Stimulated activated CD8-positive, alpha-beta memory T cell treated with anti-CD3 and anti-CD28 coated beads, Interleukin-2, amount 100 ng/mL, for 48 hours (primary cell): ENCODE measurements at regions not wholly inside any gene's neighbourhood (a gene's known extent, or its start where the extent isn't known, plus 50 kb on each side); places are given as distances from the start of the nearest gene placed in this dataset.

Experiments
- DNase-seq, 2 donors: peaks; one replicate each; pipeline ENCODE4 v3.0.0-alpha.2; 2020; ENCODE audit warnings: low read depth in 2 of 2

DNA sequence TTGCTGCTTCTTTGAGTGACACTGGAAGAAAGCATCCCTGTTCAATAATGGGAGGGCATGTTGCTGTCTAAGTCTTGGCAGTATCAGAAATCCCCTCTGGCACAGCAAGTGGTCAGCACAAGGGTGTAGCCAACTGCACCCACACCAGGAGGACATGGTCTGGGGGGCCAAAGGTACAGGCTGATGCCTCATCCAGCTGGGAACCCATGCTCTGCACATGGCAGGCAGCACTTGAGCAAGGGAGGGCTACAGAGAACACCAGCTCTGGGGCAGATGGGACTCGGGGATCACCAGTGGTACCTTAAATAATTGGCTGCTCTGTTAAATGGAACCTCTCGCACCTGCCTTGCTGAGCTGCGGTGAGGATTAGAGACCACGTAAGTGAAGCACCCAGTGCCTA lies 265.2 kb downstream of the SYK start:
- no peak for DNase-seq

DNA sequence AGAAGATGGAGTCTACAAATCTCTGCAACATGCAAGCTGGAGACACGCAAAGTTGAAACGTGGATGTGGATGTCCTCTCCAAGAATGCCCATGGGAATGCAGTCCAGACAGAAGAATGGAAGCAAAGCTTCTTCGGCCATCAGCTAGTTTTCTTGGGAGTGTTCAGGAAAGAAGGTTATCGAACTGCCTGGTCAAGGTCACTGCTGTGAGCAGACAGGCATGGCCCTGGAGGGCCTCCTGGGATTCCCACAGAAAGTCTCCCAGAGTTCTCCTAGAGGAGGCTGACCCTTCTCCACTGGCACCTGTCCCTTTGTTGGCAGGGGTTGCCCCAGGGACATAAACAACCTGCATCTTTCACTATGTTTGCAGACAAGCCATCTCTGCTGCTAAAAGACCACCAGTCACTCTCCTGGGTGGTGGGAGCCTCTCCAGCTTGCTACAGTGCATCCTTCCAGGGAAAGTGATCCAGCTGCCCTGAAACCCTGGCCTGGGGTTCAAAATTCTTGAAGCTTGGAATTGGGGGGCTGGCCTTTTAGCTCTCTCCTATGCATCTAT lies 265.8 kb downstream of the SYK start:
- DNase-seq: no peak

DNA sequence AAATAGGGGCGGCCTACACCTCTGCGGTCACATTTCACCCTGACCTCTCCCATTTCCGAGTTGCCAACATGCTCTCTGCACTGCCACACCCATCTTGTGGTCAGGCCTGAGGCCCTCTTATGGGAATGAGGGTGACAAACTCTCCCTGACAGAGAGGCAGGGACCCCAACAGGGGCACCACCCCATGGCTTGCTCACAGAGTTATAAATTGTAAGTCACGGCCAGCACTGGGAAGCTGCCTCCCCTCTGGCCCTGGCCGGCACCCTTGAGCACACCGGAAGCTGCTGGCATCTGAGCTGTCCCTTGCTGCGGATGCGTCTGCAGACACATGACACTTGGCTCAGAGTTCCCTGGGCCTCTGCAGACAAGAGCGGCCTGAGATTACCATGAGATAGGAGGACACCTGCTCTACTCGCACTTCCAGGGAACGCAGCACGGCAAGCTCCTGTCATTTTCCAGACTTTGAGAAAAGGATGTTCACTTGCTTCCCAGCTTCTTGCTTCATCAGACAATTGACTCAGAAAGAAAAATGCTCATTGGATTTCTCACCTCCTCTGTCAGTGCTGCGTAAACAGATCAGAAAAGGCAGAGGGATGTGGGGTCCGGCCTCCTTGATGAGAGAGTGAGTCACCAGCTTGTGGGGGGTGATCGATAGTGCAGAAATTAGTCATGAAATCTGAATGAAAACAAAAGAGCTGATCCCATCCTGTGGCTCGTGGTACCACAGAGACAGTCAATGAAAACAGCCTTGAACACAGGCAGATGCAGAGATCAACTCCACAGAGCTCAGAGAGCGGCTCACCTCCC lies 269.8 kb downstream of the SYK start:
- peak; percentile 39 to 61 for DNase-seq

DNA sequence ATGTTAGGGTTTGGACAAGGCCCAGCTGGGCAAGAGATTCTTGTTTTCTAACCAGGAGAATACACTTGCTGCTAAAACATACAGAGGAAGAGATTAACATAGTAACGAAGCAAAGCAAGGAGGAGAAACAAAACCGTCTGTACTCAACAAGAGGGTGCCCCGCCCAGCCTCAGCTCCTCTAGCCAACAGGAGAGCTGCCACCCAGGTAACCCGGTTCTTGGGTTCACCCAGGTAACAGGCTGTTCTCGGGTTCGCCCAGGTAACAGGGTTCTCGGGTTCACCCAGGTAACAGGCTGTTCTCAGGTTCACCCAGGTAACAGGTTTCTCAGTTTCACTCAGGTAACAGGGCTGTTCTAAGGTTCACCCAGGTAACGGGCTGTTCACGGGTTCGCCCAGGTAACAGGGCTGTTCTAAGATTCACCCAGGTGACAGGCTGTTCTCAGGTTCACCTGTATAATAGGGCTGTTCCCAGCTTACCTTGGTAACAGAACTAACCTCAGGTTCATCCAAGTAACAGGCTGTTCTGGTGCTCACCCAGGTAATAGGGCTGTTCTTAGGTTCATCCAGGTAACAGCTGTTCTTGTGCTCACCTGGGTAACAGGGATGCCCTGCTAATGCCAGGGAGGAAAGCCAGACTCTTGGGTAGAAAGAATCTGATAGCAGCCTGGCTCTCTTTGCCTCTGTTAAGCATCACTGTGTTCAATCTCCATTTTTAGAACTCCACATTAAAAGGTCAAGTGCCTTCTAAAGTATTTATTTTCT lies 271.6 kb downstream of the SYK start:
- no peak for DNase-seq

DNA sequence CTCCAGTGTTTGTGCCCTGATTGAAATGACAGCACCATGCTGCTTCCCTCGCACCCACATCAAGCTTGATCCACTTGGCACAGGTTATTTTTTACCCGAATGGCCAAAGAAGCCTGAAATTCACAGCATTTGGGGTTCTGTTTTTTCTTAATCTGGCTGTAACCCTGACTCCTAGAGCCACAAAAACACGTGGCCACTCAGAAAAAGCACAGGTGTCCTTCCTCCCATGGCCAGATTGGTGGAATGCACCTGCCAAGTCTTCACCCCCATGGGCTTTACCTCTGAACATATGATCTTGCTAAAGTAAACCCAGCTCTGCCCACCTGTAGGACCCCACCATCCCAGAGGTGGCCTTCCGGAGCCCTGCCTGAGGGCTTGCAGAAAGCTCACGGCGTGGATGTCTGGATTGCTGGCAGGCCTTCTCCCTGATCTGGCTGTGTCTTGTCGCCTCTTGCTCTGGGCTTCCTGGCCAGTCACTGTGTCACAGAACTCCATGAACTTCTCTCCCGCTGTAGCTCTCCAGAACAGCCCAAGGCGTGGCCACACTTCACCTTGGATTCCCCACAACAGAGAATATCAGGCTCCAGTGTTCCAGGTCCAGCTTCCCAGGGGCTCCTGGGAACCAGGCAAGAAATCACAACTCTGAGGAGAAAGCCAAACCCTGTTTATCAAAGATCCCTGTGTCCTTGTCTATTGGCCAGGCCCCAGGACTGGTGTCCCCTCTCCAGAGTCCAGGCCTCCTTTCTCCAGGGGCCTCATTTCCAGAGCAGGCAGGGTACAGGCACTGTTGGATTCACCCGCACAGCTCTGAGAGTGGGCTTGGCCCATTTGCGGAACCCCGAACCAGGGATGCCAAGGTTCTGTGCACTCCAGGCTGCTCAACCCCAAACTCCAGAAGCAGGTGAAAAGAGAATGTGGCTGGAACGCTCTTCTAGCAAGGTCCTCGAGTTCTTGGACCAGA lies 272.5 kb downstream of the SYK start:
- DNase-seq: no peak

DNA sequence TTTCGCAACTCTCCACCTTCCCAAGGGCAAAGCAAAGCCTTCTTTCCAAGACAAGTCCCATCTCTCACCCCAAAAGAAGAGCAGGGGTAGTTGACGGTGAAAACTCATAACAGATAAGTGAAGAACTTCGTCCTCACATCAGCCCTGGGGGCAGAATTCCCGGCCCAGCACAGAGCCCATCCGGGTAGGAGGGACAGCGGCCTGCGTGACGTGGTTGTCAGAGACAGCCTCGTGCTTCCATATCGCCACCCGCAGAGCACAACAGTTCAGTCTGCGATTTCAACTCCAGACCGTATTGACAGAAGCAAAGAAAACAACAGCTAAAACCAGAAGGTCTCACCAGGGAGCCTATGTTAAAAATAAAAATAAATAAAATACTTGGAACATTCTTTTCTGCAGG lies 273.2 kb downstream of the SYK start:
- DNase-seq: no peak

DNA sequence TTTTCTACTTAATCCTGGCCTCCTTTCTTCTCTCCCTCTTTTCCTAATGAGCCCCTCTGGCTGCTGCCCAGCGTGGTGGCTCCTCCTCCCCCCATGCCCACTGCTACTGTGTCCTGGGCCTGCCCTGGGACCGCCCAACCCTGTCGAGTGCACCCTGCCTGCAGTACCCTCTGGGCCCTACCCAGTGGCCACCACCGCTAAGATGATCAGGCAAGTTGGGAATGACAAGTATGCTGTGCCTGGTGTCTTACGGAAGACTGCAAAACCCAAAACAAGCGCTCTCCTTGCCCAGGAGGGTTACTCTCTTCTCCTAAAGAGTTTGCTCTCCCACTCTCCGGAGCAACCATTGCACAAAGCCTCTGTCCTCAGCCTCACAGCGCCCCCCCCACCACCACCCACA lies 273.7 kb downstream of the SYK start:
- no peak for DNase-seq

DNA sequence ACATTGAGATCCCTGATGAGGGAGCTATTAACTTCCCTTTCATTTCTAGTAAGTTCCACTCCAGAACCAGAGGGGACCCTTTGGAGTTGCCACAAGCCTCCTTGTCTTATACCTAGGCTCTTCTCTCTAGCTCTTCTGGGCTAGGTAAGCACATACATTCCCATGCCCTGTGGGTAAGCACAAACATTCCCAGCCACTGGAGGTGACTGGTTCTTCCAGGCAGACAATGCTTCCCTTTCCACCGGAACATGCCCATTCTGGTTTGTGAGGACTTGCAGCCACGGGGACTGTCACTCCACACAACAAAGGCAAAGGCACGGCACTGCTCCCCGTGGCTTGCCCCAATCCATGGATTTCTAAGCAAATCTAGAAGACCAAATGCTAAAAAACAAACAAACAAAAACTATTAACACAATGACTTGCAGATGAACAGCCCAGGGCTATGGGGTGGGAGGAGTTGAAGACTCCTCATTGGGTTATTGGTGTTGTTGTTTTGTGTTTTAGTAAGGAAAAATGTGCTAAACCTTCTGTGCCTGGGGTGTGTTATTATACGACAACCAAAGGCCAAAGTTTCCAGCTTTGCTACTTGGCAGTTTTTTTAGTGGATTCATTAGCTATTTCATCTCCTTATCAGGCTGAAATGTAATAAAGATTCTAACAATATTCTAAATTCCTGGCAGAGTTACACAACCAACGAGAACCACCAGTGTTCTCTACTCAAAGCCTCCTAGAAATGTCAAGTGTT lies 276.2 kb downstream of the SYK start:
- no peak for DNase-seq

DNA sequence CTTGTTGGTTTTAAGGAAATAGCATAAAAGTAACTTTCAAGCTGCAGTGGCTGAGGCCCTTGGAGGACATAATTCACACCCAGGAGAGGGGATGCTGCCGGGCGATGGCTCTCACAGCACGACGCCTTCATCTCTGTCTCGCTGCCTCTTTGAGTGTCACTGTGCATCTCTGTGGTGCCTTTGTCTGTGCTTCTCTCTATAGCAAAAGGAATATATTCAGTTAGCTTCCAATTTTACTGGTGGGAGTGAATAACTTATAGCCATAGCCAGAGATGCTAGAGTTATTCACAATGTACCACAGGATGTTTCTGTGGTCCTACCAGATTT lies 276.7 kb downstream of the SYK start:
- DNase-seq: no peak

DNA sequence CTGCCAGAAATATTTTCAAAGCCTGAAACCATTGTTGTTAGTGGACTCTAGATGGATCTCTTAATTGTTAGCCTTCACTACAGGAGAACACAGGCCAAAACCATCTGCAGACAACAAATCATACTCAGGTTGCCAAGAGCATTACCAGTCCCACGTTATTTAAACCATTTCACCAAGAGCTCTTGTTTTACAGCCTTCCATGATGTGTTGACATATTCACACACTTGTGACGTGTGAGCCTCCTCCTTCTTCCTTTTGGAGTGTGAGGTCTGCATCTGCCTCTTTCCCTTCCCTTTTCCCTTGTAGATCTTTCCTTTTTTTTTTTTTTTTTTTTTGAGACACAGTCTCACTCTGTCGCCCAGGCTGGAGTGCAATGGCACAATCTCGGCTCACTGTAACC lies 279.0 kb downstream of the AUH start:
- no peak for DNase-seq

DNA sequence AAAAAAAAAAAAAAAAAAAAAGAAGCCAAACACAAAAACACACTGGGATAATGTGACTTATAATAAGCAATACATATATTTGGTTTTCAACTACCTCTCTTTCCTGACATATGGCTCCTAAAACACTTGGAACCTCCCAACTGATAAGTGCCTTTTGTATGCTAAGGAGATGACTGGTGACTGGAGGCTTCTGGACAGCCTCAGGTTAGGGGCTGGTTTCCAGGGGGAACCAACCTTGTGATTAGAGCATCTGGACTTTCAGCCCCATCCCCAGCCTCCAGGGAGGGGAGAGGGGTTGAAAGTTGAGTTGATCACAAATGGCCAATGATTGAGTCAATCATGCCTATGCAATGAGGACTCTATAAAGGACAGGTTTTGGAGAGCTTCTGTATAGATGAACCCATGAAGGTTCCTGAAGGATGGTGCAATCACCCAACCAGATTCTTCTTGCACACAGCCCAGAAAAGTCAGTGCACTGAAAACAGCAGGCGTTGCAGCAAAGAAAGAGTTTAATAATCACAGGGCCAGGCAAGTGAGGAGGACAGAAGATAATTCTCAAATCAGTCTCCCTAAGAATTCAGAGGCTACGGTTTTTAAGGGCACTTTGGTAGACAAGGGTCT lies 276.7 kb downstream of the AUH start:
- no peak for DNase-seq

DNA sequence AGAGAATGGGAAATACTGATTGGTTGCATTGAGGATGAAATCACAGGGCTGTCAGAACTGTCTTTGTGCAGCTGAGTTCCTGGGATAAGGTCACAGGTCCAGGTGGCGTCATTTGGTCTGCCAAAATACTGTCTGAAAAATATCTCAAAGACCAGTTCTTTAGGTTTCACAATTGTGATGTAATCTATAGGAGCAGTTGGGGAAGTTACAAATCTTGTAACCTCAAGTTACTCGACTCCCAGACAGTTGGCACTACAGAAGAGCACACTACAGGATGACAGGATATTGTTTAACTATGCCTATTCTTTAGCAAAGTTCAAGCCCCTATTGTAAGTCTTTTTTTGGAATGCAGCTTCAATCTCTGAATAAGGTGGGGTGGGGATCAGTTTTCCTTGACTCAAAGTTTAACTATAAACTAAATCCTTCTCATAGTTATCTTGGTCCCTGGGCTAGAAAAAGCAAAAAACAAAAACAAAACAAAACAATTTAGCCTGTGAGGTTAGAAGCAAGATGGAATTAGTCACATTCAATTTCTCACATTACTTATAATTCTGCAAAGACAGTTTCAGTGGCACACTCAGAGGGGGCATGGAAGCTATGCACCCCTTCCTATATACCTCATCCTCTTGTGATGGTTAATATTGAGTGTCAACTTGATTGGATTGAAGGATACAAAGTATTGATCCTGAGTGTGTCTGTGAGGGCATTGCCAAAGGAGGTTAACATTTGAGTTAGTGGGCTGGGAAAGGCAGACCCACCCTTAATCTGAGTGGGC lies 276.0 kb downstream of the AUH start:
- no peak for DNase-seq

DNA sequence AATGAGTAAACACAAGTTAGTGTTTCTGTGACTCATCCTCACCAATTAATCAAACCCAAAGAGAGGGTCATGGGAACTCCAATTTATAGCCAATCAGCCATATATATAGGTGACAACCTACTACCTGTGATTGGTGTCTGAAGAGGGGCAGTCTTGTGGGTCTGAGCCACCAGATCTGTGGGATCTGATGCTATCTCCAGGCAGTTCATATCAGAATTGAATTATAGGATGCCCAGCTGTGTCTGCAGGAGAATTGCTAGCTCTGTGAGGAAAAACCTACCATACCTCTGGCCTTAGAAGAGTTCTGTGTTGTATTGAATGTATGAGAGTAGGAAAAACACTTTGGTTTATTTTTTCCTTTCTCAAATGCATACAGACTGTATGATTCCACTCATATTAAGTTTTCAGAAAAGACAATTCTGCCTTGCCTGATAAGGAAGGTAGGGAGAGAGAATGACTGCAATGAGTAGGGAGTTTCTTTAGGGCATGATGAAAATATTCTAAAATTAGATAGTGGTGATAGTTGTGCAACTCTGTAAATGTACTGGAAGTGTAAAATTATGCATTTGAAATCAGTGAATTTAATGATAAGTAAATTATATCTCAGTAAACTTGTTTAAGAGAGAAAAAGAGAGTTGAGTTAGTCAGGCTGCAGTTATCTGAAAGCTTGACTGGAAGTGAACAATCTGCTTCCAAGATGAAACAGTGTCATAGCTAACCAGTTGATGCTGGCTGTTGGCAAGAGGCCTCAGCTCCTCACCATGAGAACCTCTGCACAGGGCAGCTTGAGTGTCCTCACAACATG lies 274.9 kb downstream of the AUH start:
- DNase-seq: no peak

DNA sequence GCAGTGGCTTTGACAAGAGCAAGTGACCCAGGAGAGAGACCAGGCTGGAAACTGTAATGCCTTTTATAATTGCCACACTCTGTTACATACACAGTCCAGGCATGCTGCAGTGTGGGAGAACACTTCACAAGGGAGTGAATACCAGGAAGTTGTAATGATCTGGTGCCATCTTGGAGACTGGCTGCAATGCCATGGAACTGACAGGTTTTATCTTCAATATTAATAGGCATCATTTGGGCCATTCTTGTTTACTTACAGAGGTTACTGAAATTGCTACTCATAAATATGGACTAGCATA lies 274.3 kb downstream of the AUH start:
- no peak for DNase-seq

DNA sequence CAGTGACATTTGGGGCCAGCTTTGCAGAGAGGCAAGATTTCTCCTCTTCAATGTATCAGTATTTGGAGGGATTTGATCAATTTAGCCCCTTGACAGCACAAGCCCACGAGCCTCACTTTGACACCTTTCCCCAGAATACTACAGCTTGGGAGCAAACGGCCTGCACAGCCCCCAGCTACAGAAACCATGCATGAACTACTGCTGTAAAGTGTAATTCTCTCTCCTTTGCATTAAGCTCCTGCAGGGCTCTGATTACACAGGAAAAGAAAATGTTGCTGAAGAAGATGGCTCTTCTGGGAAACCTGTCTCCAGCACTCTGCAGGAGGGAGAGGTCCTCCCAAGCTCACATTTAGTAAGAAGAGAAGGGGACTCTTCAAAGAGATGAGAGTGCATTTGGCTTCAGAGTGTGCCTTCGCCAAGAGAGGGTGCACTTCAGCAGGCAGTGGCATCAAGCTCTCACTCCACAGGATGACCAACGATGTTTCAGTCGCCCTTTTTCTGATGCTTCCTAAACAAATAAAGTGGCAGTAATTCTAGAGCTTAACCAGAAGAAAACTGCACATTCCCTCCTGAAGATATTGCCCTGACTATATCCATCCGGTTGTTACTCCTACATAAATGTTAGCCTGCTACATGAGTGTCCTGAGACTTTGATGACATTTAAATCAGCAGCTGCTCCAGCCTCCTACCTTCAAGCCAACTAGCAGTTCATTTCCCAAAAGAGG lies 272.2 kb downstream of the AUH start:
- no peak for DNase-seq

DNA sequence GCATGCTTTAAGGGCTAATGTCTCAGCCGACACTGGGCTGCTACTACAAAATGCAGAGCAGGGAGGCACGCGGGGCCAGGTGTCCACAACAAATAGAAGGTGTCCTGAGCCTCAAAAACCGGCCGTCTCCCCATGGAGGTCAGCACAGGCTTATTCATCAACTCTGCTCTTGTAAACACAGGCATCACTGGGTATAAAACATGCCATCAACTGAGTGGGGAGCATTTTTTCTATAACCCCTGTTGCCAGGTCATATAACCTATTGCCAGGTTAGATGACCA lies 271.6 kb downstream of the AUH start:
- DNase-seq: no peak

DNA sequence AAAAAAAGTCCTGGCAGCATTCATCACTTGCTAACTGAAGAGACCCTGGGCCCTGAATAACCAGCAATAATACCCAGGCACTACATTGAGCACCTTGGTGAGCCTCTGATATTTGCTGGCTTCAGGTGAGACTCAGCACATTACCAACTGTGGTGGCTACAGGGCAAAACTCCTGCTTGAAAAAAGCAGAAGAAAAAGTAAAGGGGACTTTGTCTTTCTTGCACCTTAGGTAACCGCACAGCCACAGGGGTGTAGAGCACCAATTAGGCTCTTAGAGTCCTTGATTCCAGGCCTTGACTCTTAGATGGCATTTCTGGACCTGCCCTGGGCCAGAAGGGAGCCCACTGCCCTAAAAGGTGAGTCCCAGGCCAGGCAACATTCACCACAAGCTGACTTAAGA lies 269.5 kb downstream of the AUH start:
- DNase-seq: no peak

DNA sequence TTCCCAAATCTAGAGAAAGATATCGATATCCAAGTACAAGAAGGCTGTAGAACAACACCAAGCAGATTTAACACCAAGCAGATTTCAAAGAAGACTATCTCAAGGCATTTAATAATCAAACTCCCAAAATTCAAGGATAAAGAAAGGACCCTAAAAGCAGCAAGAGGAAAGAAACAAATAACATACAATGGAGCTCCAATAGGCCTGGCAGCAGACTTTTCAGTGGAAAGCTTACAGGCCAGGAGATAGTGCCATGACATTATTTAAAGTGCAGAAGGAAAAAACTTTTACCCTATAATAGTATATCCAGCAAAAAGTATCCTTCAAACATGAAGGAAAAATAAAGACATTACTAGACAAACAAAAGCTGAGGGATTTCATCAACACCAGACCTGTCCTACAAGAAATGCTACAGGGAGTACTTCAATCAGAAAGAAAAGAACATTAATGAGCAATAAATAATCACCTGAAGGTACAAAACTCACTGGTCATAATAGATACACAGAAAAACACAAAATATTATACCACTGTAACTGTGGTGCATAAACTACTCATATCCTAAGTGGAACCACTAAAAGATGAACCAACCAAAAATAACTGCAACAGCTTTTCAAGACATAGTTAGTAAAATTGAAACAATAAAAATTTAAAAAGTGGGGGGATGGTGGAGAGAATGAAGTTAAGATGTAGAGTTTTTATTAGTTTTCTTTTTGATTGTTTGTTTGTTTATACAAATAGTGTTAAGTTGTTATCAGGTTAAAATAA lies 267.2 kb downstream of the AUH start:
- no peak for DNase-seq
